ENCODE measurements at regions not wholly inside any gene's neighbourhood (a gene's known extent, or its start where the extent isn't known, plus 50 kb on each side); places are given as distances from the start of the nearest gene placed in this dataset.
"Not testable (repeated sequence)": the region's sequence is repeated elsewhere in the genome, so short reads cannot be mapped to it uniquely, and the experiment has no call there.

DNA sequence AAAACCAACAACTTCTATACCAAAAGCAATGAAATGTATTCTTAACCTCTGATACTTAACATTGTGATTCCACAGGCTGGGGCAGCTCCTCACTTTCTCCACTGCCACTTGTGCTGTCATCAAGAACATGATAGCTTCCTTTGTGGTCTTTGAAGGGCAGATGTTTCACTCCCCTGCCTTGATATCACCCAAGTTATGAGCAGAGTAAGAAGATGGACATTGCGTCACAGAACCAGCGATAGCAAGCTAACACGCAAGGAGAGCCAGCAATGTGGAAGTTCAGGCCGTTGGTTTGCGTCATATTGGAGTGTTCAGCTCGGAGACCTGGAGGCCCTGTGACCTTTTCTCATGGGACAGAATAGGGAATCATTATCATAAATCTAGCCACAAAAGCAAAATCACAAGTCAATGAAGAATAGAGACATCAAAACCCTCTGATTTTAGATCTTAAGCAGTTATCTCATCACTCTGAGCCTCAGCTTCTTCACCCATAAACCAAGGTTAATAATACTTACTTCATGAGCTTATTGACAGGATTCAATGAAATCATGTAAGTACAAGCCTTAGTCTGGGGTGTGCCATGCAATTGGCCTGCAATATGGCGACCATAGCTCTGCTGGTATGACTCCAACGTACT is 183.8 kb upstream of the THBS1 start:
- no peak for DNase-seq (ENCODE audit: low spot score)

GRCh38 chr15:39397883-39398282 is 183.0 kb upstream of the THBS1 start:
- DNase-seq (ENCODE audit: low spot score), result no peak

GRCh38 chr15:39399600-39399999 is 181.3 kb upstream of the THBS1 start:
- no peak for DNase-seq (ENCODE audit: low spot score)

- DNase-seq (ENCODE audit: low spot score), result no peak
These were observed 180.9 kb upstream of the THBS1 start for GRCh38 chr15:39400002-39400401.

DNA sequence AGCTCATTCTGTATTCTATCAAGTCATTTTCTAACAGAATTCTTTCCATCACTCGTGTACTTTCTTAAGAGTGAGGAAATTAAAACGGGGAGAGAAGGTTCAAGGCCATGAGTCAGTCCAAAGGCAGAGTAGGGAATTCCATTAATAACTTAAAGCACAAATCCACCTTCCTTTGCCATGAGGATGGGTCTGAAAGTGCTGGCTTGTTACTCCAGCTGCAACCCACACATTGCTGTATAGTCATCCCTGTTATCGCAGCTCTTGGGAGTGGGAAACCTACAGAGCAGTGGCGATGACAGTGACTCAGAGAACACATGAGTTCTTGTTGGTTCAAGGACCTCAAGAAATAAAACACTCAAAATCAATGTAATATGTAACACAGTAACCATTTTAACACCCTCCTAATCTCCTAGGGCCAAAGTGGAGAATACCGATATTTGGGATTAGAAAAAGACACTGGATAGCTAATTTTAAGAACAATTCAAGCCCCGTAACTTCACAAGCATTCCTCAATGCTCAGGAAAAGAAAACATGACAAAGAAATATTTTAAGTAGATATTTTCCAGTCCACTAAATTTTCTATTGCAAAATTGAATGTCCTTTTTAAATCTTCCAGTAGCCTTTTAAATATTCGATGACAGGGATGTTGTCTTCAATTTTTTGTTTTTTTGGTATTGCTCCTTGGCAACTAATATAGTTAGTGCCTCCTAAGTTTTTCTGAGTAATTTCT is 179.9 kb upstream of the THBS1 start:
- DNase-seq (ENCODE audit: low spot score), result no peak

DNA sequence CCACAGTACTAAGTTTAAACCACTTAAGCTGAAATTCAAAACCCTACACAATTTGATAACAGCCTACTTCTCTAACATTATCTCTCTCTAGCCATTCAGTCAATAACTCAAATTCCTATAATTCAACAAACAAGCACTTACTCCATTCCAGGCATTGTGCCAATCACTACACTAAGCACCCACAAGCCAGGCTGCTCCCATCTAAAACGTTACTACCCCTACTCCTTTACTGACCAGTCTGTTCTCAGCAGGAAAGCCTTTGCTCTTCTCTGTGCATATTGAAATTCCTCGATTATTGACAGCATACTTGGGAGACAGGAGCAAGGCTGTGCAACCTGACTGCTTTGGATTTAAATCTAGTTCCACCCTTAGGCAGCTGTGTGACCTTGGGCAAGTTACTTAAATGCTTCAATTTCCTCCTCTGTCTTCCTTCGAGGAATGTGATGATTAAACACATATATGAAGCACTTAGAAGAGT is 177.2 kb upstream of the THBS1 start:
- no peak for DNase-seq (ENCODE audit: low spot score)

GRCh38 chr15:39404767-39405181 is 176.1 kb upstream of the THBS1 start:
- DNase-seq (ENCODE audit: low spot score), result no peak

DNA sequence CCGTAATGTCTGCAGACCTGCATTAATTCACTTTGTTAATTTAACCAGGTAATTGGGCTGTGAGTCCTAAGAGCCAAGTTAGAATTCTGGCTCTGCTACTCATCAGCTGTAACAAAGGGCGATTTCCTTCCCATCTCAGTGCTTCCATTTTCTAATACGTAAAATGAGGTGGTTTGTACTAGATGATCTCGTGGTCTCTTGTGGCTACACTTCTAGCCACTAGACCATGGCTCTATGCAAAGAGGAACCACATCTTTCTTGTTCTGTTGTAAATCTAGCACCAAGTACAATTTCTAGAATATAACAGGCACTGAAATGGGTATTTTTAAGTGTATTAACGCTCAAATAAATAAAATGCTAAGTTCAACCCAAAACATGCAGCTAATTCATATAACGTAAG is 174.4 kb upstream of the THBS1 start:
- no peak for DNase-seq (ENCODE audit: low spot score)

DNA sequence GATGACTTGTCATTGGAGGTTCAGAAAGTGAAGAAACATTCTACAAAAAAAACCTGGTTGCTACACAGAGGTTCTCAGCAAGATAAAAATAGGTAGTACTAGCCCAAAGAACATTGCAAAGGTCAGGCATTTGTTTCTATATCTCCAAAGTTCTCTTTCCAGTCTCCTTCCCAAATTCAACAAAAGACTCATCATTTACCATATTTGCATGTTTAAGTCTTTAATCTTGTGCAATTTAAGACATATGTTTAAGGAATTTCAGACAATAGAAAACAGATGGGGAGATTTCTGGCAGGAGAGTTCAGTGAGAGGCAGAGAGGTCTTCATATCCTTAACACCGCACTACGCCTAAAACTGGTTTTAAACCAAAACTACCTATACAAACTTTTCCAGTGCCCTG is 173.8 kb upstream of the THBS1 start:
- DNase-seq (ENCODE audit: low spot score), result no peak

- no peak for DNase-seq (ENCODE audit: low spot score)
These were observed 170.9 kb upstream of the THBS1 start for GRCh38 chr15:39409876-39410530.

DNA sequence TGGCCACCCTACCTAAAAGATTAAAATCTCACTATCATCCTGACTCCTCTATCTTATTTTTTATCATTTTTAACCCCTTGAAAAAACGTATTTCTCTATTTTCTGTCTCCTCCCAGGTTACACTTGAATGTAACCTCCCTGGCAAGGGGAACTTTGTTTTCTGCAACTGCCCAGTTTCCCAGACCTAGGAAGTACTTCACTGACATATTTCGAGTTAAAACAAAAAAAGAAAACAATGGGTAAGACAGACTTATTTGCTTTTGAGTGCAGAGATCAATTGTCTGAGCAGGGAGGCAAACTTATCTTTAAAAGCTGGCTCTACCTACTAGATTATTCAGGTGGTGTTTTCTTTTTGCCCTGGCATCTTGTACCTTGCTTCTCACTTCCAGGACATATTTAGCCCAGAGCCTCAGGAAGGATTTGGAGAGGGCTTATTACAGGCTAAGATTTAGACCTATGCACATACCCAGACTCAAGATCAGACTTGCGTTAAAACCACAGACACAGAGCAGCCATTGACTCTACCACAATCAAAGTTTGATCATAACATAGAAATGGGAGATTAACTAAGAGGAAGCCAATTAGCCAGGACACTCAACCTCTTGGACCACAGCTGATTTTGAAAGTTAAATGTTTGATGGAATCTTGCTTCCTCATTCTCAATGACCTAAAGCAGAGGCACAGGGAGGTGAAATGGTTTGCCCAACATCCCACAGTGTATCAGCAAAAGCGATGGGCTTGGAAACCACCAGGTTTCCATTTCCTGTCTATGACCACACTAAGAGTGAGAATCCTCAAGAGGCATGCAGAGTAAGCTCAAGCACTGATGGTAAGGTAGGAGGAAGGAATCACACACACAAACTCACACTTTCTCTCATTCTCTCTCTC is 169.5 kb upstream of the THBS1 start:
- DNase-seq (ENCODE audit: low spot score), result no peak

GRCh38 chr15:39413558-39413957 is 167.3 kb upstream of the THBS1 start:
- DNase-seq (ENCODE audit: low spot score), result no peak

- no peak for DNase-seq (ENCODE audit: low spot score)
These were observed 166.7 kb upstream of the THBS1 start for GRCh38 chr15:39414201-39414600.

DNA sequence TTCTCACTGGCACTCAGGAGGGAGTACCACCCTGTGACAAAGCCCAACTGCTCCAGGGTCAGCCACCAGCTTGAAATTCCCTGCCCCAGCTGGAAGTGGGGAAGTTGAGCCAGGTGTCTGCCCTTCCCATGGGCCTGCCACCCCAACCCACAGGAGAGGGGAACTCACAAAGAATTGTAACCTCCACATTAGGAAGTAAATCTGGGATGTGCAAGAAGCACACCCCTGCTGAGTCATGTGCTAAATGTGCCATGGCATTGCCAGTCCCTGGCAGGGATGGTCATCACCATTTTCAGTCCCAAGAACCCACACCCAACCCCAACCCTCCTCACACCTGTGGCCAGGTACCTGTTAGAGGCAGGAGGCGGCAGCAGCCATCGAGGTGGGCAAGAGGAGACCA is 165.2 kb upstream of the THBS1 start:
- no peak for DNase-seq (ENCODE audit: low spot score)

GRCh38 chr15:39416258-39416657 is 164.6 kb upstream of the THBS1 start:
- no peak for DNase-seq (ENCODE audit: low spot score)

DNA sequence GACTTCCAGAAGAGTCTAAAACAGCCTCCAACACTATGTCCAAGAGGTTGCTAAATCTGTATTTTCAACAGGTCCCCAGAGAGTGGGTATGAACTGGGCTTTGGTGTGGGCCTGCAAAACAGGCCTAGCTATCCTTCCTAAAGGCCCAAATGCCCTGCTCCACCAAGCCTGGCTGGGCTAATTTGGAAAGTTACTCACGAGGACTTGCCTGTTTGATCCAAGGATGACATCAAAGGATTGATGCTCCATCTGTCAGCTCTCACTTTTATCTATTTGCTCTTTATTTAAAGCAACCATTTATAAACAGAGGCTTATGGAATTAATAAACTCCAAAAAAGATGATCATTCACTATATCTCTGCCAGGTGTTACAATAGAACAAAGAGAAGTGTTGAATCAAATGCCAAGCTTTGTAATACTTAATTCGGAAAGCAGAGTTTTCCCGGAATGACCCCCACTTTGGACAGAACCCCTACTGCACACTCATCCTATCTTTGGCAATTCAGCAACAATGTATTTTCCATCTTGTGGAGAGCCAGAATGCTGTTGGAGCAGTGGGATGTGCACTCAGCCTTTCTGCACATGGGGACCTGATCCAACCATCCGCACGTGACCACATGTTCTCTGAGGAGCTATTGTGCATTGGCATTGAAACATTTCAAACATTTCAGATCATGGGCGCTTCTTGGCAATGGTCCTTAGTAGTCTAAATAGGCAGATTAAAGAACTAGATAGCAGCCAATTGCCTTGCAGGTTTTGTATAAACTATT is 163.3 kb upstream of the THBS1 start:
- DNase-seq (ENCODE audit: low spot score), result no peak

DNA sequence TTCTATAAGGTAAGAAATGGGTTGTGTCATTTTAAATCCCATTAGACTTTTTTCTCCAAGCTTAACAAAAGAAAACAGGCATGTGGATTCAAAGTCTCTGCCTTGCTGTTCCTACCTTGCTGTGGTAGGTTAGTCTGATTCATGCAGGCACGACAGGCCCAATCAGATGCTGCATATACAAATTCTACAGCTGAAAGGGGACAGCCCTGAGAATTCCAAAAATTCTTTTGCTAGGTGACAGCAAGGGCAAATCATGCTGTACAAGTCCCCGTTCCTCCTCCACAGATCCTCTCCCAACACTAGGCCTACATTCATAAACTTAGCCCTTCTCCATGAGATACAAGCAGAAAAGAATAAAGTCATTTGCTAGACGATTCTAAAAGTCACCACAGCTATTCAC is 161.2 kb upstream of the THBS1 start:
- no peak for DNase-seq (ENCODE audit: low spot score)

- DNase-seq (ENCODE audit: low spot score), result not testable (repeated sequence)
These were observed 160.6 kb upstream of the THBS1 start for GRCh38 chr15:39420123-39420852.

DNA sequence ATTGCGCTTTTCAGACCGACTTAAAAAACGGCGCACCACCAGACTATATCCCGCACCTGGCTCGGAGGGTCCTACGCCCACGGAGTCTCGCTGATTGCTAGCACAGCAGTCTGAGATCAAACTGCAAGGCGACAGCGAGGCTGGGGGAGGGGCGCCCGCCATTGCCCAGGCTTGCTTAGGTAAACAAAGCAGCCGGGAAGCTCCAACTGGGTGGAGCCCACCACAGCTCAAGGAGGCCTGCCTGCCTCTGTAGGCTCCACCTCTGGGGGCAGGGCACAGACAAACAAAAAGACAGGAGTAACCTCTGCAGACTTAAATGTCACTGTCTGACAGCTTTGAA is 160.1 kb upstream of the THBS1 start:
- not testable (repeated sequence) for DNase-seq (ENCODE audit: low spot score)

GRCh38 chr15:39426552-39427532 is 154.0 kb upstream of the THBS1 start:
- DNase-seq (ENCODE audit: low spot score), result no peak

All from HuH-7 (cell line).